Kidney (tissue), 13 donors: ENCODE measurements at regions not wholly inside any gene's neighbourhood (a gene's known extent, or its start where the extent isn't known, plus 50 kb on each side); places are given as distances from the start of the nearest gene placed in this dataset.

Experiments
- DNase-seq, 5 donors: peaks; one replicate each; pipeline ENCODE4 v3.0.0-alpha.2; 2013 to 2020
- FAIRE-seq: peaks from 2 replicates; lab custom pipeline; 2012; peaks lifted over from hg19 to GRCh38; lab: Jason Lieb, UNC
- H3K27ac ChIP-seq, 2 donors: one replicate each; pipeline ENCODE4 v1.7.0; 2013; ENCODE audit warnings: low read depth in 2 of 2, low read length in 2 of 2, inconsistent platforms in 1 of 2
- H3K27me3 ChIP-seq: one replicate; pipeline ENCODE4 v1.7.1; 2013; ENCODE audit warnings: low read length, inconsistent platforms; ENCODE audit not compliant: control insufficient read depth, insufficient read depth
- H3K36me3 ChIP-seq, 3 donors: one replicate each; pipeline versions ENCODE4 v1.7.0 to v1.7.1; 2013; ENCODE audit warnings: low read length in 3 of 3, control low read depth in 1 of 3, inconsistent platforms in 1 of 3; ENCODE audit not compliant: insufficient read depth in 3 of 3, control insufficient read depth in 2 of 3
- H3K4me1 ChIP-seq, 3 donors: one replicate each; pipeline versions ENCODE4 v1.7.0 to v1.7.1; 2013; ENCODE audit warnings: low read length in 3 of 3, inconsistent platforms in 1 of 3, low read depth in 1 of 3; ENCODE audit not compliant: control insufficient read depth in 2 of 3, insufficient read depth in 2 of 3
- H3K4me3 ChIP-seq, 3 donors: one replicate each; pipeline versions ENCODE4 v1.7.0 to v1.8.1; 2013; ENCODE audit warnings: low read length in 3 of 3, control low read depth in 1 of 3, inconsistent platforms in 1 of 3
- H3K9ac ChIP-seq, 3 donors: one replicate each; pipeline versions ENCODE4 v1.7.0 to v1.7.1; 2013; ENCODE audit warnings: low read length in 3 of 3, control low read depth in 1 of 3, inconsistent platforms in 1 of 3
- H3K9me3 ChIP-seq, 3 donors: one replicate each; pipeline versions ENCODE4 v1.7.0 to v1.7.1; 2013; ENCODE audit warnings: low read length in 3 of 3, control low read depth in 1 of 3, inconsistent platforms in 1 of 3; ENCODE audit not compliant: control insufficient read depth in 2 of 3, insufficient read depth in 1 of 3
- intact Hi-C: fragments of 100-400 bp; cut with DNase I; formaldehyde crosslinking; loops from one replicate; pipeline ENCODE4 v1.11.1; 2022
- TF ChIP-seq, protein P1 (sequence below): IDR thresholded peaks from 3 replicates; pipeline ENCODE4 v1.5.1; 2012; ENCODE audit warnings: mild to moderate bottlenecking, moderate library complexity, borderline replicate concordance; ENCODE audit not compliant: insufficient read depth; ENCODE audit errors: extremely low read depth
- donor health status: control.
- donor health status: control.
- donor health status: control.
- donor health status: control.
- donor health status: control.
- donor health status: DM: yes; HTN: yes; CAD: no.
- donor health status: Normal renal cell carcinoma (clear cell type).

GRCh38 chr5:125348221-125348692 lies 601.8 kb upstream of the ZNF608 start:
- no peaks in the 10 kb centered on the region for H3K9me3 ChIP-seq
- H3K36me3 ChIP-seq: no peaks in the 10 kb centered on the region
- no peaks in the 10 kb centered on the region for H3K27me3 ChIP-seq
- DNase-seq: peak in 1 of 5 donors; percentile 26
- peaks cover 0 to 3% (median 0%) of the 10 kb centered on the region in 3 donors for H3K4me1 ChIP-seq
- intact Hi-C loops: no loop called here
- H3K27ac ChIP-seq: no peak overlapping the region
- H3K9ac ChIP-seq: no peak overlapping the region
- TF ChIP-seq, protein P1, sequence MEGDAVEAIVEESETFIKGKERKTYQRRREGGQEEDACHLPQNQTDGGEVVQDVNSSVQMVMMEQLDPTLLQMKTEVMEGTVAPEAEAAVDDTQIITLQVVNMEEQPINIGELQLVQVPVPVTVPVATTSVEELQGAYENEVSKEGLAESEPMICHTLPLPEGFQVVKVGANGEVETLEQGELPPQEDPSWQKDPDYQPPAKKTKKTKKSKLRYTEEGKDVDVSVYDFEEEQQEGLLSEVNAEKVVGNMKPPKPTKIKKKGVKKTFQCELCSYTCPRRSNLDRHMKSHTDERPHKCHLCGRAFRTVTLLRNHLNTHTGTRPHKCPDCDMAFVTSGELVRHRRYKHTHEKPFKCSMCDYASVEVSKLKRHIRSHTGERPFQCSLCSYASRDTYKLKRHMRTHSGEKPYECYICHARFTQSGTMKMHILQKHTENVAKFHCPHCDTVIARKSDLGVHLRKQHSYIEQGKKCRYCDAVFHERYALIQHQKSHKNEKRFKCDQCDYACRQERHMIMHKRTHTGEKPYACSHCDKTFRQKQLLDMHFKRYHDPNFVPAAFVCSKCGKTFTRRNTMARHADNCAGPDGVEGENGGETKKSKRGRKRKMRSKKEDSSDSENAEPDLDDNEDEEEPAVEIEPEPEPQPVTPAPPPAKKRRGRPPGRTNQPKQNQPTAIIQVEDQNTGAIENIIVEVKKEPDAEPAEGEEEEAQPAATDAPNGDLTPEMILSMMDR: no peak
- H3K4me3 ChIP-seq: no peak overlapping the region
- FAIRE-seq: no peak

- Histone ChIP-seq H3K9ac (no peak overlapping the region), H3K27me3 (no peaks in the 10 kb centered on the region), H3K9me3 (no peaks in the 10 kb centered on the region), H3K4me3 (no peak overlapping the region), H3K36me3 (no peaks in the 10 kb centered on the region), H3K4me1 (peaks cover 0 to 3% (median 0%) of the 10 kb centered on the region in 3 donors), H3K27ac (no peak overlapping the region)
- TF ChIP-seq, protein P1: no peak
- FAIRE-seq: peak; percentile 19
- intact Hi-C loops: no loop called here
- peak in 2 of 5 donors; percentile 39 to 46 for DNase-seq
Measured at GRCh38 chr5:125348936-125349831, 602.7 kb upstream of the ZNF608 start.

GRCh38 chr5:125357660-125358059 lies 611.2 kb upstream of the ZNF608 start:
- Histone ChIP-seq H3K4me1 (no peaks in the 10 kb centered on the region), H3K27ac (no peak overlapping the region), H3K4me3 (no peak overlapping the region), H3K9me3 (peaks cover 0 to 8% (median 0%) of the 10 kb centered on the region in 3 donors), H3K27me3 (no peaks in the 10 kb centered on the region), H3K9ac (no peak overlapping the region), H3K36me3 (no peaks in the 10 kb centered on the region)
- TF ChIP-seq, protein P1: no peak
- intact Hi-C loops: no loop called here
- FAIRE-seq (no peak), DNase-seq (no peak)
